ENCODE measurements at regions not wholly inside any gene's neighbourhood (a gene's known extent, or its start where the extent isn't known, plus 50 kb on each side); places are given as distances from the start of the nearest gene placed in this dataset.

DNA sequence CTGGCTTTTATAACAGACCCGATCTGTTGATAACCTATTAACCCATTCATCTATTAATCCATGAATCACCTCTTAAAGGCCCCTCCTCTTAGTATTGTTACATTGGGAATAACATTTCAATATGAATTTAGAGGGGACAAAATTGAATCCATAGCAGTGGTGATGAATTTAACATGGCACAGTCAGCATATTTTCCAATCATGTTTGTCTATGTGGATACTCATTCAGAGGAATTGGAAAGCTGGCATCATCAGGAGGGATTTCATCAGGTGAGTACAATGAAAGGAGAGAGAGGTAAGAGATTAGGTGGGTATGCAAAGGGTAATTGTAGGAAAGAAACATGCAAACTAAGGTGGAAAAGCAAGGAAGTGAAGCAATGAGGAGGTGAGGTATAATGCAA, 59.6 kb upstream of the FOXN2 start:
- no peaks in the 10 kb centered on the region for H3K27me3 ChIP-seq (ENCODE audit: insufficient read depth, poor library complexity, severe bottlenecking)
- no peak overlapping the region for H3K4me3 ChIP-seq (replicated peaks; ENCODE audit: insufficient read depth, low read length)
- TF ChIP-seq, protein P1, sequence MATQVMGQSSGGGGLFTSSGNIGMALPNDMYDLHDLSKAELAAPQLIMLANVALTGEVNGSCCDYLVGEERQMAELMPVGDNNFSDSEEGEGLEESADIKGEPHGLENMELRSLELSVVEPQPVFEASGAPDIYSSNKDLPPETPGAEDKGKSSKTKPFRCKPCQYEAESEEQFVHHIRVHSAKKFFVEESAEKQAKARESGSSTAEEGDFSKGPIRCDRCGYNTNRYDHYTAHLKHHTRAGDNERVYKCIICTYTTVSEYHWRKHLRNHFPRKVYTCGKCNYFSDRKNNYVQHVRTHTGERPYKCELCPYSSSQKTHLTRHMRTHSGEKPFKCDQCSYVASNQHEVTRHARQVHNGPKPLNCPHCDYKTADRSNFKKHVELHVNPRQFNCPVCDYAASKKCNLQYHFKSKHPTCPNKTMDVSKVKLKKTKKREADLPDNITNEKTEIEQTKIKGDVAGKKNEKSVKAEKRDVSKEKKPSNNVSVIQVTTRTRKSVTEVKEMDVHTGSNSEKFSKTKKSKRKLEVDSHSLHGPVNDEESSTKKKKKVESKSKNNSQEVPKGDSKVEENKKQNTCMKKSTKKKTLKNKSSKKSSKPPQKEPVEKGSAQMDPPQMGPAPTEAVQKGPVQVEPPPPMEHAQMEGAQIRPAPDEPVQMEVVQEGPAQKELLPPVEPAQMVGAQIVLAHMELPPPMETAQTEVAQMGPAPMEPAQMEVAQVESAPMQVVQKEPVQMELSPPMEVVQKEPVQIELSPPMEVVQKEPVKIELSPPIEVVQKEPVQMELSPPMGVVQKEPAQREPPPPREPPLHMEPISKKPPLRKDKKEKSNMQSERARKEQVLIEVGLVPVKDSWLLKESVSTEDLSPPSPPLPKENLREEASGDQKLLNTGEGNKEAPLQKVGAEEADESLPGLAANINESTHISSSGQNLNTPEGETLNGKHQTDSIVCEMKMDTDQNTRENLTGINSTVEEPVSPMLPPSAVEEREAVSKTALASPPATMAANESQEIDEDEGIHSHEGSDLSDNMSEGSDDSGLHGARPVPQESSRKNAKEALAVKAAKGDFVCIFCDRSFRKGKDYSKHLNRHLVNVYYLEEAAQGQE (IDR thresholded peaks at IDR 0.05; ENCODE audit: insufficient replicate concordance, low read depth) = no peak
- TF ChIP-seq GABPA (IDR thresholded peaks at IDR 0.05; ENCODE audit: low read depth) (no peak), SPI1 (IDR thresholded peaks at IDR 0.05; ENCODE audit: borderline replicate concordance, low read depth) (no peak), POLR2AphosphoS5 (IDR thresholded peaks at IDR 0.05; ENCODE audit: low read depth) (no peak)
- TF ChIP-seq, protein P2, sequence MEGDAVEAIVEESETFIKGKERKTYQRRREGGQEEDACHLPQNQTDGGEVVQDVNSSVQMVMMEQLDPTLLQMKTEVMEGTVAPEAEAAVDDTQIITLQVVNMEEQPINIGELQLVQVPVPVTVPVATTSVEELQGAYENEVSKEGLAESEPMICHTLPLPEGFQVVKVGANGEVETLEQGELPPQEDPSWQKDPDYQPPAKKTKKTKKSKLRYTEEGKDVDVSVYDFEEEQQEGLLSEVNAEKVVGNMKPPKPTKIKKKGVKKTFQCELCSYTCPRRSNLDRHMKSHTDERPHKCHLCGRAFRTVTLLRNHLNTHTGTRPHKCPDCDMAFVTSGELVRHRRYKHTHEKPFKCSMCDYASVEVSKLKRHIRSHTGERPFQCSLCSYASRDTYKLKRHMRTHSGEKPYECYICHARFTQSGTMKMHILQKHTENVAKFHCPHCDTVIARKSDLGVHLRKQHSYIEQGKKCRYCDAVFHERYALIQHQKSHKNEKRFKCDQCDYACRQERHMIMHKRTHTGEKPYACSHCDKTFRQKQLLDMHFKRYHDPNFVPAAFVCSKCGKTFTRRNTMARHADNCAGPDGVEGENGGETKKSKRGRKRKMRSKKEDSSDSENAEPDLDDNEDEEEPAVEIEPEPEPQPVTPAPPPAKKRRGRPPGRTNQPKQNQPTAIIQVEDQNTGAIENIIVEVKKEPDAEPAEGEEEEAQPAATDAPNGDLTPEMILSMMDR (IDR thresholded peaks at IDR 0.05; ENCODE audit: insufficient read depth, low read length) = no peak
- H3K27ac ChIP-seq (replicated peaks) = no peak overlapping the region
- DNase-seq (ENCODE audit: low read depth in 1 of 2, low spot score in 1 of 2) = no peak

DNA sequence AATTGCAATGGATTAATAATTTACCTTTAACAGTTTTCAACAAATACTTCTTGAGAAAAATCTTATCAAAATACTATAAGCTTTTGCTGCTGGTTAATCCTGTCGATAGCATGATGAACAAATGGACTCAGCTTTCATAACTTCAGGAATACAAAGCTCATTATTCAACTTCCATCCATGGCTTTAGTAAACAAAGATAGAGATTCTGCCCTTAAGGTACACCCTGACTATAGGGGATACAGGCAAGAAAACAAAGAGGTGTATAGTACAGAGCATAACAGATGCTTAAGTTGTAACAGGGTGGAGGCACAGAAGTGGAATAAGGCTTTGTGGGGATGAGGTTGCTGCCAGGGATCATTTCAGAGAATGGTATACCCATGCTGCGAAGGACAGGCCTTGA, 57.0 kb upstream of the FOXN2 start:
- no peak for DNase-seq (ENCODE audit: low read depth in 1 of 2, low spot score in 1 of 2)
- H3K27me3 ChIP-seq (ENCODE audit: insufficient read depth, poor library complexity, severe bottlenecking) = no peaks in the 10 kb centered on the region
- H3K27ac ChIP-seq (replicated peaks) = no peak overlapping the region
- H3K4me3 ChIP-seq (replicated peaks; ENCODE audit: insufficient read depth, low read length) = no peak overlapping the region
- TF ChIP-seq, protein P1 (IDR thresholded peaks at IDR 0.05; ENCODE audit: insufficient replicate concordance, low read depth) = no peak
- no peak for TF ChIP-seq GABPA (IDR thresholded peaks at IDR 0.05; ENCODE audit: low read depth)
- no peak for TF ChIP-seq POLR2AphosphoS5 (IDR thresholded peaks at IDR 0.05; ENCODE audit: low read depth)
- TF ChIP-seq, protein P2 (IDR thresholded peaks at IDR 0.05; ENCODE audit: insufficient read depth, low read length) = no peak
- TF ChIP-seq SPI1 (IDR thresholded peaks at IDR 0.05; ENCODE audit: borderline replicate concordance, low read depth) = no peak

DNA sequence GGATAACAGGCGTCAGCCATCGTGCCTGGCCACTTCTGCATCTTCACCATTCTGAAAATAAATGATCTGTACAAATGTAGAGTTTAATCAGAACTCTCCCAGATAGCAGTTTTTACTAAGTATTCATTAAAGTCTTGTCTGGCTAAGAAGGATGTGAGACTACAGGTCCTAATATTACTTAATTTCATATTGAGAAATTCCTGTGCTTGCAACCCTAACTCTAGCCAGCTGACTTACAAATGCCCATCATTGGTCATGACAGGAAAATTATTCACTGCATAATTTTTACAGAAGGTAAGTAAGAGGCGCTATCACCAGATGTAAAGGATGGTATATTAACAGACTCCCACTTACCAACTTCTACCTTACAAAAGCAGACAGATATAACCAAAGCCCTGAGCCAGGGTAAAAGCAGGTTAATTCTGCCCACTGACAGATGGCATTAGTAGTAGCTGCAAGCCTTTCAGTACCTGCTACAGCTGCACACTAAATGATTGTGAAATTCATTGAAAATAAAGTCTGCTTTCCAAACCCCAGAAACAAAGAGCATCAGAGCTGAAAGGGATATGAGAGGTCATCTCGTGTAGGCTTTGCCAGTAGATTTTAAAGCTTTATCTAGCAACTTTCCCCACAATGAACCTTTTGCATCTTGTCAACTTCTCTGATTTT, 55.9 kb upstream of the FOXN2 start:
- Histone ChIP-seq H3K27me3 (ENCODE audit: insufficient read depth, poor library complexity, severe bottlenecking) (no peaks in the 10 kb centered on the region), H3K4me3 (replicated peaks; ENCODE audit: insufficient read depth, low read length) (no peak overlapping the region), H3K27ac (replicated peaks) (no peak overlapping the region)
- DNase-seq (ENCODE audit: low read depth in 1 of 2, low spot score in 1 of 2) = peak in 1 of 2 experiments; percentile 85
- TF ChIP-seq, protein P2 (IDR thresholded peaks at IDR 0.05; ENCODE audit: insufficient read depth, low read length) = no peak
- no peak for TF ChIP-seq GABPA (IDR thresholded peaks at IDR 0.05; ENCODE audit: low read depth)
- no peak for TF ChIP-seq POLR2AphosphoS5 (IDR thresholded peaks at IDR 0.05; ENCODE audit: low read depth)
- no peak for TF ChIP-seq SPI1 (IDR thresholded peaks at IDR 0.05; ENCODE audit: borderline replicate concordance, low read depth)
- TF ChIP-seq, protein P1 (IDR thresholded peaks at IDR 0.05; ENCODE audit: insufficient replicate concordance, low read depth) = no peak
